SK-N-SH (cell line): ENCODE measurements at regions not wholly inside any gene's neighbourhood (a gene's known extent, or its start where the extent isn't known, plus 50 kb on each side); places are given as distances from the start of the nearest gene placed in this dataset.

Experiments
- CTCF ChIA-PET: fragments of 300-600, 350-600 bp; formaldehyde crosslinking; extraction: SDS; loops from one replicate; lab custom pipeline; 2021; lab: Yijun Ruan, JAX
- POLR2A ChIA-PET: fragments of 350-600 bp; sonication (Branson Sonifier 250); formaldehyde crosslinking; extraction: SDS; loops from one replicate; lab custom pipeline; 2020; ENCODE audit warnings: antibody characterized with exemption, inconsistent platforms; lab: Yijun Ruan, JAX
- DNase-seq: peaks from one replicate; pipeline ENCODE4 v3.0.0; 2012
- H2AFZ ChIP-seq: fragments of 200-600 bp; sonication (generic); 2 replicates; pipeline ENCODE4 v1.8.1; 2016; ENCODE audit warnings: antibody characterized with exemption, mild to moderate bottlenecking, low read depth
- H3F3A ChIP-seq: fragments of 200-600 bp; sonication (generic); replicated peaks from 2 replicates; pipeline ENCODE3; 2016; ENCODE audit warnings: antibody characterized with exemption, mild to moderate bottlenecking; ENCODE audit not compliant: insufficient read depth
- H3K27ac ChIP-seq, 2 experiments: fragments of 200-500 bp in 1 of 2; fragments of 200-600 bp in 1 of 2; sonication (Bioruptor generic) in 1 of 2; sonication (generic), shearing (Covaris generic) in 1 of 2; 2 replicates each; pipeline versions ENCODE4 v1.5.1 to v1.6.1; 2014 to 2016; ENCODE audit warnings: low read depth in 2 of 2, inconsistent platforms in 1 of 2, low read length in 1 of 2, mild to moderate bottlenecking in 1 of 2, mixed read lengths in 1 of 2
- H3K27me3 ChIP-seq: fragments of 200-600 bp; sonication (generic), shearing (Covaris generic); 2 replicates; pipeline ENCODE4 v1.6.1; 2016; ENCODE audit warnings: mixed run types; ENCODE audit not compliant: insufficient read depth
- H3K36me3 ChIP-seq, 2 experiments: fragments of 200-500 bp in 1 of 2; fragments of 200-600 bp in 1 of 2; sonication (Bioruptor generic) in 1 of 2; sonication (generic) in 1 of 2; replicated peaks in 1 of 2; 2 replicates each; pipeline versions ENCODE3 to v1.5.1; 2014 to 2016; ENCODE audit warnings: low read length in 1 of 2, mild to moderate bottlenecking in 1 of 2; ENCODE audit not compliant: insufficient read depth in 2 of 2, control insufficient read depth in 1 of 2
- H3K4me1 ChIP-seq, 2 experiments: fragments of 200-500 bp in 1 of 2; fragments of 200-600 bp in 1 of 2; sonication (Bioruptor generic) in 1 of 2; sonication (generic), shearing (Covaris generic) in 1 of 2; 2 replicates each; pipeline versions ENCODE4 v1.5.1 to v1.6.1; 2014 to 2016; ENCODE audit warnings: low read depth in 1 of 2, low read length in 1 of 2, mixed run types in 1 of 2; ENCODE audit not compliant: insufficient read depth in 2 of 2, control insufficient read depth in 1 of 2
- H3K4me2 ChIP-seq: fragments of 200-600 bp; sonication (generic), shearing (Covaris generic); 2 replicates; pipeline ENCODE4 v1.6.1; 2017; ENCODE audit warnings: mixed run types
- H3K4me3 ChIP-seq, 2 experiments: fragments of 200-500 bp in 1 of 2; fragments of 200-600 bp in 1 of 2; sonication (Bioruptor generic) in 1 of 2; sonication (generic), shearing (Covaris generic) in 1 of 2; 2 replicates each; pipeline versions ENCODE4 v1.5.1 to v1.8.1; 2014 to 2016; ENCODE audit warnings: low read depth in 2 of 2, inconsistent platforms in 1 of 2, low read length in 1 of 2, mild to moderate bottlenecking in 1 of 2, mixed read lengths in 1 of 2, moderate library complexity in 1 of 2
- H3K79me2 ChIP-seq: fragments of 200-600 bp; sonication (generic); 2 replicates; pipeline ENCODE4 v1.8.1; 2017; ENCODE audit warnings: mild to moderate bottlenecking; ENCODE audit not compliant: insufficient read depth
- H3K9ac ChIP-seq: fragments of 200-600 bp; sonication (generic); 2 replicates; pipeline ENCODE4 v1.6.1; 2017; ENCODE audit warnings: mixed run types
- H3K9me2 ChIP-seq: fragments of 200-600 bp; sonication (generic); 2 replicates; pipeline ENCODE4 v1.6.1; 2017; ENCODE audit warnings: mixed run types
- H3K9me3 ChIP-seq: fragments of 200-600 bp; sonication (generic); 2 replicates; pipeline ENCODE4 v1.6.1; 2017; ENCODE audit warnings: mixed run types, mild to moderate bottlenecking, moderate library complexity
- H4K20me1 ChIP-seq: fragments of 200-600 bp; sonication (generic); 2 replicates; pipeline ENCODE4 v1.6.1; 2017; ENCODE audit warnings: mild to moderate bottlenecking, mixed run types; ENCODE audit not compliant: insufficient read depth
- CTCF ChIP-seq: fragments of 200-600 bp; sonication (generic); IDR thresholded peaks from 2 replicates; pipeline ENCODE4 v1.6.1; 2017; ENCODE audit warnings: antibody characterized with exemption, mild to moderate bottlenecking, moderate library complexity
- EZH2phosphoT487 ChIP-seq: fragments of 200-600 bp; sonication (generic); IDR thresholded peaks from 2 replicates; pipeline ENCODE4 v1.6.1; 2017; ENCODE audit warnings: low read depth, mixed run types, mild to moderate bottlenecking, antibody characterized with exemption, moderate library complexity, borderline replicate concordance
- FOXJ3 ChIP-seq: sonication (generic); formaldehyde crosslinking; IDR thresholded peaks from 2 replicates; pipeline ENCODE4 v1.5.1; 2020; ENCODE audit warnings: mild to moderate bottlenecking, missing genetic modification reagents
- FOXM1 ChIP-seq: IDR thresholded peaks from 2 replicates; pipeline ENCODE4 v1.4.0; 2012; ENCODE audit warnings: low read depth, mild to moderate bottlenecking
- IRF3 ChIP-seq: fragments of 150-350 bp; IDR thresholded peaks from 2 replicates; pipeline ENCODE4 v1.6.1; 2016; ENCODE audit warnings: mild to moderate bottlenecking, low read depth, low read length
- NFIC ChIP-seq: IDR thresholded peaks from 2 replicates; pipeline ENCODE4 v1.4.0; 2012; ENCODE audit warnings: borderline replicate concordance
- NRF1 ChIP-seq: IDR thresholded peaks from 2 replicates; pipeline ENCODE4 v1.6.1; 2012; ENCODE audit warnings: low read depth, mild to moderate bottlenecking, low read length
- PBX3 ChIP-seq: IDR thresholded peaks from 2 replicates; pipeline ENCODE4; 2012
- POLR2AphosphoS5 ChIP-seq: IDR thresholded peaks from 2 replicates; pipeline ENCODE4 v1.6.1; 2012; ENCODE audit warnings: low read depth, low read length
- RAD21 ChIP-seq: IDR thresholded peaks from 2 replicates; pipeline ENCODE4 v1.6.1; 2012; ENCODE audit warnings: mild to moderate bottlenecking, low read length
- RFX5 ChIP-seq: IDR thresholded peaks from 2 replicates; pipeline ENCODE4 v1.6.1; 2012; ENCODE audit warnings: mild to moderate bottlenecking, improper control_type of control experiment, low read length
- RXRA ChIP-seq: IDR thresholded peaks from 2 replicates; pipeline ENCODE4 v1.4.0; 2012; ENCODE audit warnings: low read depth, mild to moderate bottlenecking, borderline replicate concordance
- TCF12 ChIP-seq: IDR thresholded peaks from 2 replicates; pipeline ENCODE4 v1.4.0; 2012
- TEAD4 ChIP-seq: IDR thresholded peaks from 2 replicates; pipeline ENCODE4 v1.4.0; 2012; ENCODE audit warnings: mild to moderate bottlenecking, borderline replicate concordance; ENCODE audit not compliant: insufficient read depth
- USF1 ChIP-seq: IDR thresholded peaks from 2 replicates; pipeline ENCODE4 v1.4.0; 2012; ENCODE audit warnings: low read depth, borderline replicate concordance
- ZBTB33 ChIP-seq: IDR thresholded peaks from 2 replicates; pipeline ENCODE4 v1.4.0; 2012; ENCODE audit warnings: low read depth, borderline replicate concordance
- WGBS: methylation state at CpG from one replicate; pipeline ENCODE4 v1.1.6; 2017; ENCODE audit warnings: low lambda C conversion rate; 5-methylcytosine and 5-hydroxymethylcytosine counted together

GRCh38 chr4:81541161-81541945, 69.6 kb upstream of the RASGEF1B start:
- Histone ChIP-seq H3K4me3 (no peak overlapping the region), H3K9ac (no peak overlapping the region), H3K9me3 (no peaks in the 10 kb centered on the region), H3K9me2 (no peaks in the 10 kb centered on the region), H3K4me2 (no peak overlapping the region), H3K36me3 (no peaks in the 10 kb centered on the region), H4K20me1 (no peaks in the 10 kb centered on the region), H3F3A (no peaks in the 10 kb centered on the region), H3K4me1 (no peaks in the 10 kb centered on the region), H3K27ac (no peak overlapping the region), H3K79me2 (no peaks in the 10 kb centered on the region), H3K27me3 (no peaks in the 10 kb centered on the region), H2AFZ (no peak overlapping the region)
- POLR2A ChIA-PET, result no interaction called here
- CTCF ChIA-PET, result interaction anchor here (1.1 kb wide), 1 partner anchor 11 kb away, joined by 3 read pairs; no protein-coding TSS in a partner anchor
- no peak for DNase-seq
- TF ChIP-seq FOXM1, result no peak
- no peak for TF ChIP-seq POLR2AphosphoS5
- no peak for TF ChIP-seq CTCF
- TF ChIP-seq RFX5, result no peak
- TF ChIP-seq RXRA, result no peak
- 9% methylated on average over 4 of the region's 4 CpGs for WGBS

GRCh38 chr4:81538716-81539427, 67.2 kb upstream of the RASGEF1B start:
- ChIA-PET POLR2A (no interaction called here), CTCF (no interaction called here)
- no peaks in the 10 kb centered on the region for H3K79me2 ChIP-seq
- no peak overlapping the region for H3K4me3 ChIP-seq
- H3K4me1 ChIP-seq, result no peaks in the 10 kb centered on the region
- no peak for TF ChIP-seq USF1
- no peak for TF ChIP-seq NRF1
- no peak for TF ChIP-seq EZH2phosphoT487
- TF ChIP-seq IRF3, result no peak
- TF ChIP-seq POLR2AphosphoS5, result no peak
- no peak for TF ChIP-seq RAD21
- no peak for TF ChIP-seq ZBTB33
- TF ChIP-seq TEAD4, result no peak
- no peak for TF ChIP-seq FOXJ3
- TF ChIP-seq NFIC, result no peak
- no peak for TF ChIP-seq PBX3
- TF ChIP-seq TCF12, result no peak
- H3K9me2 ChIP-seq, result no peaks in the 10 kb centered on the region
- no peaks in the 10 kb centered on the region for H3K27me3 ChIP-seq
- H3F3A ChIP-seq, result no peaks in the 10 kb centered on the region
- no peak overlapping the region for H3K9ac ChIP-seq
- no peak for DNase-seq
- no peaks in the 10 kb centered on the region for H4K20me1 ChIP-seq
- no peaks in the 10 kb centered on the region for H3K9me3 ChIP-seq
- no peaks in the 10 kb centered on the region for H3K36me3 ChIP-seq
- 3% methylated on average over 6 of the region's 6 CpGs for WGBS
- no peak overlapping the region for H2AFZ ChIP-seq
- H3K4me2 ChIP-seq, result no peak overlapping the region
- H3K27ac ChIP-seq, result no peak overlapping the region
